Spleen (tissue), 7 donors: ENCODE measurements at regions not wholly inside any gene's neighbourhood (a gene's known extent, or its start where the extent isn't known, plus 50 kb on each side); places are given as distances from the start of the nearest gene placed in this dataset.

Source experiments
- CTCF ChIP-seq, 11 experiments: fragments of 200-600 bp in 7 of 11; fragments of 450-650 bp in 4 of 11; sonication (generic) in 4 of 11; IDR thresholded peaks in 8 of 11; conservative IDR thresholded peaks in 3 of 11; 1 replicate in 7 of 11; 2 replicates in 4 of 11; pipeline versions ENCODE4 v1.4.0 to v1.8.0; 2016 to 2021; ENCODE audit warnings: antibody characterized with exemption in 11 of 11, inconsistent platforms in 4 of 11, mild to moderate bottlenecking in 1 of 11
- POLR2A ChIP-seq, 3 donors: fragments of 450-650 bp; IDR thresholded peaks; one replicate each; pipeline ENCODE4 v1.5.1; 2017; ENCODE audit warnings: antibody characterized with exemption in 3 of 3, mild to moderate bottlenecking in 1 of 3
- donor health status: DM: no; HTN: no; CAD: no; lungs with moderate emphysema.
- donor health status: DM: no; HTN: no; CAD: no.
- donor health status: DM: no; HTN: no; CAD: no.

- no peak for TF ChIP-seq CTCF (IDR thresholded peaks at IDR 0.05 in 8 of 11, conservative IDR thresholded peaks at IDR 0.05 in 3 of 11)
- TF ChIP-seq POLR2A (IDR thresholded peaks at IDR 0.05): no peak
These were observed 408.4 kb upstream of the PTBP2 start for GRCh38 chr1:96313216-96313615.
